ENCODE measurements at regions not wholly inside any gene's neighbourhood (a gene's known extent, or its start where the extent isn't known, plus 50 kb on each side); places are given as distances from the start of the nearest gene placed in this dataset.

DNA sequence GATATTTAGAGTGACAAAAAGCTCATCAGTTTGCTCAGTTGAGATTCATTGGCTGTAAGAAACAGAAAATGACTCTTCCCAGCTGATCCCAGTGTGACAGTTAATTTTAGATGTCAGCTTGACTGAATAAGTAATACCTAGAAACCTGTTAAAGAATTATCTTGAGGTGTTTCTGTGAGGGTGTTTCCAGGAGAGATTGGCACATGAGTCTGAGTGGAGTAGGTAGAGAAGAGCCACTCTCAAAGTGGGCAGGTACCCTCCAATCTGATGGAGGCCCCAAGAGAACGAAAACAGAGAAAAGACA, 200.8 kb upstream of the BTBD3 start:
- Mint-ChIP-seq H3K27ac (no peak overlapping the region), H3K36me3 (ENCODE audit: insufficient read depth) (peaks cover 3% of the 10 kb centered on the region), H3K4me1 (ENCODE audit: low read depth in 2 of 2) (no peaks in the 10 kb centered on the region), H3K9me3 (peaks cover 10 to 27% of the 10 kb centered on the region in 2 donors), H3K27me3 (no peaks in the 10 kb centered on the region), H3K4me3 (no peak overlapping the region)
- ATAC-seq (replicated peaks) (no peak), DNase-seq (no peak)

GRCh38 chr20:11717562-11717961, 200.1 kb upstream of the BTBD3 start:
- H3K4me1 Mint-ChIP-seq (ENCODE audit: low read depth in 2 of 2) = no peaks in the 10 kb centered on the region
- H3K36me3 Mint-ChIP-seq (ENCODE audit: insufficient read depth) = peaks cover 3% of the 10 kb centered on the region
- no peaks in the 10 kb centered on the region for H3K27me3 Mint-ChIP-seq
- no peak overlapping the region for H3K4me3 Mint-ChIP-seq
- H3K27ac Mint-ChIP-seq = no peak overlapping the region
- DNase-seq (no peak), ATAC-seq (replicated peaks) (no peak)
- H3K9me3 Mint-ChIP-seq = peaks cover 10 to 31% of the 10 kb centered on the region in 2 donors

GRCh38 chr20:11718474-11719094, 199.1 kb upstream of the BTBD3 start:
- DNase-seq (no peak), ATAC-seq (replicated peaks) (no peak)
- Mint-ChIP-seq H3K27me3 (no peaks in the 10 kb centered on the region), H3K4me3 (no peak overlapping the region), H3K4me1 (ENCODE audit: low read depth in 2 of 2) (no peaks in the 10 kb centered on the region), H3K27ac (no peak overlapping the region), H3K9me3 (peaks cover 14 to 31% of the 10 kb centered on the region in 2 donors), H3K36me3 (ENCODE audit: insufficient read depth) (peaks cover 3% of the 10 kb centered on the region)

DNA sequence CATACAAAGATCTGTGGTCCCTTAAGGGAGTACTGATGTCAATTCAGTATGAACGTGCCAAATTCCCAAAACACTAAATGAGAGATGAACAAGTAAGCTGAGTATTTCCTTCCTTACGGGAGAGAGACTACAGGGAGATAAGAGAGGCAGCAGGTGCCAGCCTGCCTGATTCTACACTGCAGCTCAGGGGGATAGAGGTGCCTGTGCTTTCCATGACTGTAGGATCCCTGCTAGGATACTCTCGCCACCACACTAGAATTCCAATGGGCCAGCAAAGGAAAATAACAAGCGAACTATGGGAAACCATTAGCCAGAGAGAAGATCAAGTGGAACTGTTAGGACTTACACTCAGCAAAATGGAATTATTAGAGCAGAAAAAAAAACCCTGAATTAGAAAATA, 198.5 kb upstream of the BTBD3 start:
- Mint-ChIP-seq H3K4me1 (ENCODE audit: low read depth in 2 of 2) (no peaks in the 10 kb centered on the region), H3K27me3 (no peaks in the 10 kb centered on the region), H3K4me3 (no peak overlapping the region), H3K27ac (no peak overlapping the region), H3K9me3 (peaks cover 15 to 31% of the 10 kb centered on the region in 2 donors), H3K36me3 (ENCODE audit: insufficient read depth) (peaks cover 3% of the 10 kb centered on the region)
- ATAC-seq (replicated peaks) (no peak), DNase-seq (no peak)

- Mint-ChIP-seq H3K4me1 (ENCODE audit: low read depth in 2 of 2) (no peaks in the 10 kb centered on the region), H3K36me3 (ENCODE audit: insufficient read depth) (peaks cover 3% of the 10 kb centered on the region), H3K27me3 (no peaks in the 10 kb centered on the region), H3K4me3 (no peak overlapping the region), H3K27ac (no peak overlapping the region), H3K9me3 (peaks cover 11 to 41% of the 10 kb centered on the region in 2 donors)
- DNase-seq (no peak), ATAC-seq (replicated peaks) (no peak)
Observed at GRCh38 chr20:11721411-11721810, 196.3 kb upstream of the BTBD3 start.

- no peak for ATAC-seq (replicated peaks)
Observed at GRCh38 chr20:11724097-11724496, 193.6 kb upstream of the BTBD3 start.

GRCh38 chr20:11726026-11726425, 191.7 kb upstream of the BTBD3 start:
- Mint-ChIP-seq H3K27me3 (no peaks in the 10 kb centered on the region), H3K36me3 (ENCODE audit: insufficient read depth) (no peaks in the 10 kb centered on the region), H3K4me3 (no peak overlapping the region), H3K9me3 (peaks cover 14 to 37% of the 10 kb centered on the region in 2 donors), H3K27ac (no peak overlapping the region), H3K4me1 (ENCODE audit: low read depth in 2 of 2) (no peaks in the 10 kb centered on the region)
- ATAC-seq (replicated peaks) (no peak), DNase-seq (no peak)

More at GRCh38 chr20:11724097-11724496, 193.6 kb upstream of the BTBD3 start:
- Mint-ChIP-seq H3K4me1 (ENCODE audit: low read depth in 2 of 2) (no peaks in the 10 kb centered on the region), H3K27me3 (no peaks in the 10 kb centered on the region), H3K4me3 (no peak overlapping the region), H3K9me3 (peaks cover 10 to 32% of the 10 kb centered on the region in 2 donors), H3K27ac (no peak overlapping the region), H3K36me3 (ENCODE audit: insufficient read depth) (no peaks in the 10 kb centered on the region)
- no peak for DNase-seq

DNA sequence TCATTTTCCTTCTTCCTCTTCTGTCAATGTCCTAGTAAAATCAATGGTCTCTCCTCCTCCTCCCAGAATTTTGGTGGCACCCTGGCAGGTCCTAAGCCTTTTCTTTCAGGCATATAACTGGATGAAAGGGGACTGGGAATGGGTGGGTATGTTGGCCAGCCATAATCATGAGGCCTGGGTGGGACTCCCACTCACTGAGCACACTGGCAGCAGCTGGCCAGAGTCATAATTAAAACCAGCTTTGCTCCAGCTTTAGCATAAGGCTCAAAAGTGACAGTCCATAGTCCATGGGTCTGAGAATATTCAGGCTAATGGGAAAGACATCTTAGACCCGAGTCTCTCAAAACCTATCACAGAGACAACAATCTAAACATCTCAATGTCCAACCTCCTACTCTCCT, 190.0 kb upstream of the BTBD3 start:
- Mint-ChIP-seq H3K27me3 (no peaks in the 10 kb centered on the region), H3K9me3 (peaks cover 19 to 41% of the 10 kb centered on the region in 2 donors), H3K36me3 (ENCODE audit: insufficient read depth) (no peaks in the 10 kb centered on the region), H3K27ac (no peak overlapping the region), H3K4me3 (no peak overlapping the region), H3K4me1 (ENCODE audit: low read depth in 2 of 2) (no peaks in the 10 kb centered on the region)
- ATAC-seq (replicated peaks) (no peak), DNase-seq (no peak)

- H3K9me3 Mint-ChIP-seq = peaks cover 17 to 49% of the 10 kb centered on the region in 2 donors
- H3K4me3 Mint-ChIP-seq = no peak overlapping the region
- no peaks in the 10 kb centered on the region for H3K4me1 Mint-ChIP-seq (ENCODE audit: low read depth in 2 of 2)
- ATAC-seq (replicated peaks) (no peak), DNase-seq (no peak)
- no peaks in the 10 kb centered on the region for H3K36me3 Mint-ChIP-seq (ENCODE audit: insufficient read depth)
- no peaks in the 10 kb centered on the region for H3K27me3 Mint-ChIP-seq
- H3K27ac Mint-ChIP-seq = no peak overlapping the region
Observed at GRCh38 chr20:11728937-11729336, 188.8 kb upstream of the BTBD3 start.

DNA sequence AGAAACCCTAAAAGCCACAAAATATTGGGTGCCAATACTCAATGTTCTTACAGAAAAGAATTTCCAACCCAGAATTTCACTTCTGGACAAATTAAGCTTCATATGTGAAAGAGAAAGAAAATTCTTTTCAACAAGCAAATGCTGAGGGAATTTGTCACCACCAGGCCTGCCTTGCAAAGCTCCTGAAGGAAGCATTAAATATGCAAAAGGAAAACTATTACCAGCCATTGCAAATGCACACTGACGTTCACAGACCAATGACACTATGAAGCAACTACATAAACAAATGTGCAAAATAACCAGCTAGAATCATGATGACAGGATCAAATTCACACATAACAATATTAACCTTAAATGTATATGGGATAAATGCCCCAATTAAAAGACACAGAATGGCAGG, 187.9 kb upstream of the BTBD3 start:
- no peaks in the 10 kb centered on the region for H3K27me3 Mint-ChIP-seq
- no peaks in the 10 kb centered on the region for H3K36me3 Mint-ChIP-seq (ENCODE audit: insufficient read depth)

DNA sequence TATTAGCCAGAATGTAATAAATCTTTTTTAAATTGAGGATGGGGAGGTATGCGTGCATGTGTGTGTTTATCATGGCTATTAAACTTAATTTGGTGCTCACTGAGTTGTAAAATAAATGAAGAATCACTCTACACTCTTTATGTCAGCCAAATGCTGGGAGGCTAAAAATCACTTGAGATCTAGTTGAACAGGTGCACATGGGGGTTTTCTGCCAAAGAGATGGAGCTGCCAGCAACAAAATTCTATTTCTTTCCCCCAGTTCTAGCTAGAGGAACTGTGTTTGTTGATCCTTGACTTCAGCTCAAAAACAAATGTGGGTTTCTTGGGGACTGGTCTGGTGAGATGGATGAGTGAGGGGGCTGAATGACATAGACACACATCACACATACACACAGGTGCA, 183.3 kb upstream of the BTBD3 start:
- Mint-ChIP-seq H3K4me1 (ENCODE audit: low read depth in 2 of 2) (no peaks in the 10 kb centered on the region), H3K27me3 (no peaks in the 10 kb centered on the region), H3K27ac (no peak overlapping the region), H3K36me3 (ENCODE audit: insufficient read depth) (no peaks in the 10 kb centered on the region), H3K4me3 (no peak overlapping the region), H3K9me3 (peaks cover 12 to 42% of the 10 kb centered on the region in 2 donors)
- DNase-seq (no peak), ATAC-seq (replicated peaks) (no peak)

More for the DNA sequence above, 187.9 kb upstream of the BTBD3 start:
- H3K4me3 Mint-ChIP-seq = no peak overlapping the region
- H3K9me3 Mint-ChIP-seq = peaks cover 17 to 56% of the 10 kb centered on the region in 2 donors
- H3K27ac Mint-ChIP-seq = no peak overlapping the region
- DNase-seq (no peak), ATAC-seq (replicated peaks) (no peak)
- no peaks in the 10 kb centered on the region for H3K4me1 Mint-ChIP-seq (ENCODE audit: low read depth in 2 of 2)

- H3K36me3 Mint-ChIP-seq (ENCODE audit: insufficient read depth) = no peaks in the 10 kb centered on the region
- DNase-seq = no peak
- no peaks in the 10 kb centered on the region for H3K27me3 Mint-ChIP-seq
- no peaks in the 10 kb centered on the region for H3K4me1 Mint-ChIP-seq (ENCODE audit: low read depth in 2 of 2)
- peaks cover under 1 to 24% of the 10 kb centered on the region in 2 donors for H3K9me3 Mint-ChIP-seq
- H3K27ac Mint-ChIP-seq = no peak overlapping the region
- ATAC-seq (replicated peaks) = no peak
- no peak overlapping the region for H3K4me3 Mint-ChIP-seq
Observed at GRCh38 chr20:11738852-11739251, 178.8 kb upstream of the BTBD3 start.

DNA sequence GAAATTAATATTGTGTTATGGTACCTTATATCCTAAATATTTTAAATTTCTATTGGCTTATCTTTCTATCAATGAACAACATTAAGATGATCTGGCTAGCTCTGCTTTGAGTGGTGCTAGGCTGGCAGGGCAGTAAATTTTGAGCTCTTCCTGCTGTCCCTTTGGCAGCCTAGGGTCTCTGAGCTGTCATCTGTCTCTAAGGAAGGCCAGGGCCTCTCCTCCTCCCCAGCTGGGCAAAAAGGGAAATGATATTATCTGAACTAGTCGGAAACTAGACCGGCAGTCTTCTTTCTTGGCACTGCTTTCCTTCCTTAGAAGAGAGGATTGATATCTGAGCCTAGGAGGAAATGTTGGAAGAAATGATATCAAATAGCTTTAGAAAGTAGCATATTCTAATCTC, 176.7 kb upstream of the BTBD3 start:
- DNase-seq (no peak), ATAC-seq (replicated peaks) (no peak)
- no peaks in the 10 kb centered on the region for H3K36me3 Mint-ChIP-seq (ENCODE audit: insufficient read depth)
- H3K27ac Mint-ChIP-seq = no peak overlapping the region
- no peaks in the 10 kb centered on the region for H3K27me3 Mint-ChIP-seq
- no peaks in the 10 kb centered on the region for H3K4me1 Mint-ChIP-seq (ENCODE audit: low read depth in 2 of 2)
- peaks cover 0 to 13% of the 10 kb centered on the region in 2 donors for H3K9me3 Mint-ChIP-seq
- no peak overlapping the region for H3K4me3 Mint-ChIP-seq

GRCh38 chr20:11745145-11745544, 172.5 kb upstream of the BTBD3 start:
- no peak for DNase-seq
- Mint-ChIP-seq H3K36me3 (ENCODE audit: insufficient read depth) (no peaks in the 10 kb centered on the region), H3K27me3 (no peaks in the 10 kb centered on the region), H3K4me1 (ENCODE audit: low read depth in 2 of 2) (no peaks in the 10 kb centered on the region), H3K4me3 (no peak overlapping the region), H3K9me3 (peaks cover 2 to 8% of the 10 kb centered on the region in 2 donors), H3K27ac (no peak overlapping the region)
- no peak for ATAC-seq (replicated peaks)

DNA sequence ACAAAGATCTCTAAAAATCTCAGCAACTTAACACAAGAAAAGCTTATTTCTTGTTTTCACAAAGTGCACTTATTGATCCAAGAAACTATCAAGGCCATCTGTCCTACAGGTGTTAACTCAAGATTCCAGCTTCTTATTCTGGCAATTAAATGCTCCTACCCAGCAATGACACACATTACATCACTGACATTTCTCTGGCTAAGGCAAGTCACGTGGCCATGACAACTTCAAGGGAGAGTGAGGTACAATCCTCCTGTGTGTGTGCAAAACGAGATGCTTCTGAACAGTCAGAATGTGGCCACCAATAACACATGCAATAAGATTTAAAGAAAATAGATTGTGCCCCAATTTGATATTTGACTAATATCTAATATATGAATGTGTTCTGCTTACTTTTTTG, 169.3 kb upstream of the BTBD3 start:
- DNase-seq (no peak), ATAC-seq (replicated peaks) (no peak)
- no peaks in the 10 kb centered on the region for H3K36me3 Mint-ChIP-seq (ENCODE audit: insufficient read depth)
- H3K4me1 Mint-ChIP-seq (ENCODE audit: low read depth in 2 of 2) = no peaks in the 10 kb centered on the region
- H3K27ac Mint-ChIP-seq = no peak overlapping the region
- H3K4me3 Mint-ChIP-seq = no peak overlapping the region
- H3K27me3 Mint-ChIP-seq = no peaks in the 10 kb centered on the region
- H3K9me3 Mint-ChIP-seq = peaks cover 0 to 3% of the 10 kb centered on the region in 2 donors

Measured in effector memory CD8-positive, alpha-beta T cell (primary cell).